ENCODE measurements at regions not wholly inside any gene's neighbourhood (a gene's known extent, or its start where the extent isn't known, plus 50 kb on each side); places are given as distances from the start of the nearest gene placed in this dataset.

DNA sequence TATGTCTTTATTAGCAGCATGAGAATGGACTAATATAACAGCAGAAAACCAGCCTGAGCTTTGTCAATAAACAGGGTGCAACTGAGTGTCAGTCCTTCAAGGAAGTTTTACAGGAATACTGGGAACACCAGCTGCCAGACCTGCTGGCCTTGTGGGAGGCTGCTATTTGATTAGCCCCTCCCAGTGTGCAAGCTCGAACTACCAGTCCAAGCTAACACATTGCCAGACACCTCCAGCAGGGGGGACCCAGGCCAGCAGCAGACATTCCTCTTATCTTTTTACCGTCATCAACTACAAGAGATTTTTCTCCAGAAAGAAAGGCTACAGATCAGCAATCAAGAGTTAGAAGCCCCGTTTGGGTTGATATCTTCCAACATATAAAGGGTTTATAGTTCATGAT, 942.8 kb upstream of the TENM4 start:
- TF ChIP-seq, protein P1, sequence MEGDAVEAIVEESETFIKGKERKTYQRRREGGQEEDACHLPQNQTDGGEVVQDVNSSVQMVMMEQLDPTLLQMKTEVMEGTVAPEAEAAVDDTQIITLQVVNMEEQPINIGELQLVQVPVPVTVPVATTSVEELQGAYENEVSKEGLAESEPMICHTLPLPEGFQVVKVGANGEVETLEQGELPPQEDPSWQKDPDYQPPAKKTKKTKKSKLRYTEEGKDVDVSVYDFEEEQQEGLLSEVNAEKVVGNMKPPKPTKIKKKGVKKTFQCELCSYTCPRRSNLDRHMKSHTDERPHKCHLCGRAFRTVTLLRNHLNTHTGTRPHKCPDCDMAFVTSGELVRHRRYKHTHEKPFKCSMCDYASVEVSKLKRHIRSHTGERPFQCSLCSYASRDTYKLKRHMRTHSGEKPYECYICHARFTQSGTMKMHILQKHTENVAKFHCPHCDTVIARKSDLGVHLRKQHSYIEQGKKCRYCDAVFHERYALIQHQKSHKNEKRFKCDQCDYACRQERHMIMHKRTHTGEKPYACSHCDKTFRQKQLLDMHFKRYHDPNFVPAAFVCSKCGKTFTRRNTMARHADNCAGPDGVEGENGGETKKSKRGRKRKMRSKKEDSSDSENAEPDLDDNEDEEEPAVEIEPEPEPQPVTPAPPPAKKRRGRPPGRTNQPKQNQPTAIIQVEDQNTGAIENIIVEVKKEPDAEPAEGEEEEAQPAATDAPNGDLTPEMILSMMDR (IDR thresholded peaks at IDR 0.05; ENCODE audit: extremely low read depth, insufficient read depth, missing control alignments) = no peak
- no peak for DNase-seq (ENCODE audit: low spot score)
- in situ Hi-C loops (cut with MboI; ENCODE audit: low pct_unique_long_range_greater_than_20kb, low sequenced_read_pairs, unreplicated experiment) = no loop called here

DNA sequence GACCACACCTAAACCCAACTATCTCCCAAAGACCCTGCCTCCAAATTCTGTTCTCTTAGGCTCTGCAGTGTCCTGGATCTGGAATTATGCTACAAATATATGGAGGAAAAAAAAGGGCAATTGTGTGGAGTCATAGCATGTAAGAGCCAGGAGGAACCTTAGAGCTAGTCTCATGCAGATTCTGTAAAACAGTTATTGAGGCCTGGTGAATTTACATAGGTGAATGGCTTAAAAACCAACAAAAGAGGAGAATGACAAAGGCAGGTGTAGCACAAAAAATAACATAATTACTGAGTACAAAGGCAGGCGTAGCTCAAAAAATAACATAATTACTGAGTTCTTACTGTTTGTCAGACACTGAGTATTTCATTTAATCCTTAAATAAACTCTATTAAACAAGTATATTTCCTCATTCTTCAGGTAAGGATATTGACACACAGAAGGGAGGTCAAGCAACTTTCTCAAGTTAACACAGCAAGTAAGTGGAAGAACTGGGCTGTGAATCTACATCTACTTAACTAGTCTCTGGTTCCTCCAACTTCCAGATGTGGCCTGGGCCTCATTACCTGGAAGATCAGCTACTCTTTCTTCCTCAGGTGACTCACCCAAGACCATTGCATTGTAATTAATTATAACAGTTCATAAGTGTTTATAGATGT, 938.9 kb upstream of the TENM4 start:
- in situ Hi-C loops (cut with MboI; ENCODE audit: low pct_unique_long_range_greater_than_20kb, low sequenced_read_pairs, unreplicated experiment) = no loop called here
- TF ChIP-seq, protein P1 (IDR thresholded peaks at IDR 0.05; ENCODE audit: extremely low read depth, insufficient read depth, missing control alignments) = no peak
- no peak for DNase-seq (ENCODE audit: low spot score)

DNA sequence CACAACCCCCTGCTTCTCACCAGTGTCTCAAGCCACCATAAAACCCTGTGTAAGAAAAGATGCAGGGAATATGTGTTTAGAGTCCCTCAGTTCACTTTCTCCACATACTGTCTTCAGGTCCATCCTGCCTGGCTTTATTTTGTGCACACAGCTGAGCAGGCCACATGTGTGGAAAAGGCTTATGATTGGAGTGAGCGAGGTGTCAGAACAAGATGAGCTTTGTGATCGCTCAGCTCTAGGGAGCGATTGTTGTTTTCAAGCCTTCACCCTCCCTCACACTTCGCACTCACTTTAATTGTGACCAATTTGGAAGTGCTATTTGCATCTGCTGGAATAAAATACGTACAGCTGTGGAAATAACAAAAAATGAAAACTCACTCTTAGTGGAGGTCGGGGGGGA, 931.1 kb upstream of the TENM4 start:
- TF ChIP-seq, protein P1 (IDR thresholded peaks at IDR 0.05; ENCODE audit: extremely low read depth, insufficient read depth, missing control alignments) = no peak
- DNase-seq (ENCODE audit: low spot score) = no peak
- in situ Hi-C loops (cut with MboI; ENCODE audit: low pct_unique_long_range_greater_than_20kb, low sequenced_read_pairs, unreplicated experiment) = no loop called here

DNA sequence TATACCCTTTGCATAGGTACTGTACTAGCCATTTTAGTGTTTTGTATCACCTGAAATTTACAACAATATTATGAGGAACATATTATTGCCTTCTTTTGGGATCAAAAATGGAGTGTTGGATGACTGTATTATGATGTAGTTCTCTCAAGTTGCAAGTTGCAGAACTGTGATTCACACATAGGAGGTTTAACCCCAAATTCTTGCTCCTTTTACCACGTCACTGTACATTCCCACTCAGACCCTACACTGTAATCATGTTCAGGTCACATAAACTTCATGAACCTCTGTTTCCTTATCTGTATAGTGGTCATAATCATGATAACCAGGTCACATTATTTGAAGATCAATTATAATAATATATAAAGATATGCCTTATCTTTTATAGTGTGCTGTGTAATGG, 925.1 kb upstream of the TENM4 start:
- in situ Hi-C loops (cut with MboI; ENCODE audit: low pct_unique_long_range_greater_than_20kb, low sequenced_read_pairs, unreplicated experiment) = no loop called here
- DNase-seq (ENCODE audit: low spot score) = no peak
- TF ChIP-seq, protein P1 (IDR thresholded peaks at IDR 0.05; ENCODE audit: extremely low read depth, insufficient read depth, missing control alignments) = no peak

DNA sequence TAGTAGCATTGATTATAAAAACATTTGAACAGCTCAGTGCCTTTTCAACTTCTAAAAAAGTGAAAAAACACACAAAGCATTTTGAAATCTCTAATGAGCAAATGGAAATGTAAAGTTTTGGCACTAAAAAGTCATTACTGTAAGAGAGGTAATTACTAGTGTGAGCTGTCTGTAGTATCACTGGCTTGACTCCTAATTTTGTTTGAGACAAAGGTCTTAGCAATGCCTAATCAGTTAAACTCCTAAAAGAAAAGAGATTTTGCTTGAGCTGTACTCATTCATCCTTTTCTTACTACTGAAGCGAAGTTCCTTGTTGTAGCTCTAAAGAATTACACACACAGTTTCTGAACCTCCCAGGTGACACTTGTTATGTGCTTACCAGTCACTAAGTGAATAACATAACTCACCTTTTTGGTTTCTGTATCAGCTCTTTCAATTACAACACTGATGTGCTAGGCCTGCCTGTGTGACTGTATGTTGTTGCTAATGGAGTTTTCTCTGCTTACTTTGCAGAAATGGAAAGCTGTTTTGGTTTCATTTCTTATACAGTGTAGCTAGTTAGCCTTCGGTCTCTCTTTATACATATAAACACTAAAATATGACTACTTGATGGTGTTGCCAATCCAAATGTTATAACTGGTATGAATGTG, 924.4 kb upstream of the TENM4 start:
- in situ Hi-C loops (cut with MboI; ENCODE audit: low pct_unique_long_range_greater_than_20kb, low sequenced_read_pairs, unreplicated experiment) = no loop called here
- DNase-seq (ENCODE audit: low spot score) = no peak
- TF ChIP-seq, protein P1 (IDR thresholded peaks at IDR 0.05; ENCODE audit: extremely low read depth, insufficient read depth, missing control alignments) = no peak

DNA sequence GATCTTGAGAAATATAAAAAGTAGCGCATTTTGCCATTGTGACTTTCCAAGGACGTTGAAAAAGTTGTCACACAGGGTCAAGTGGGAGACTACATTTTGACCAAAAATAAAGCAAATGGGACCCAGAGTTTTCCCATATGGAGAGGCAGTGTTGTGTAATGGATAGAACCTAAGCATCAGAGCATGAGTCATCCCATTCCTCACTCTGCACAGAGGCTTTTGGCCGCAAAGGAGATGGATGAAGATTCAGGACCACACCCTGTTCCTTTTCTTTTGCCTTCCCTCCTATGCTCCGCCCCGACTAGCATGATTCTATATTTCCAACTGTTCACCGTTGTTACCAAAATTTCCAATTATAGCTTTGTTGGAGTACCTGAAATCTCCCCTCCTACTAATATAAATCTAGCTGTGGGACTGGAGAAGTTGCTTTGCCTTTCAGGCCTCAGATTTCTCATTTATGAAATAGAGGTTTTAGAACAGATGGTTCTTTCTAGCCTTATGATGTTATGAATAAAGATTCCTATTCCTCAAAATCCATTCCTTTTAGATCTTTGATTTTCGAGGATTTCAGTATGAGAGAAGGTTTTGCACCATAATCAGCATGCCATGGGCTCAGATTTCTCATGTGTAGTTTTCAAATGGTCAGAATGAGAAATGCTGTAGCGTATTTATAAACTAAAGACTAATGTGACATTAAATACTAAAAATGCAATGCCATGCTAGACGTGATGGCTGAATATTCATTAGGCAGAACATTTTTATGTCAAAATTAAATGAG, 921.9 kb upstream of the TENM4 start:
- TF ChIP-seq, protein P1 (IDR thresholded peaks at IDR 0.05; ENCODE audit: extremely low read depth, insufficient read depth, missing control alignments) = no peak
- DNase-seq (ENCODE audit: low spot score) = no peak
- in situ Hi-C loops (cut with MboI; ENCODE audit: low pct_unique_long_range_greater_than_20kb, low sequenced_read_pairs, unreplicated experiment) = no loop called here

All from GM13977 (cell line).